Peyer's patch (tissue), 4 donors: ENCODE measurements at regions not wholly inside any gene's neighbourhood (a gene's known extent, or its start where the extent isn't known, plus 50 kb on each side); places are given as distances from the start of the nearest gene placed in this dataset.

Source experiments
- DNase-seq, 3 donors: peaks; one replicate each; pipeline ENCODE4 v3.0.0-alpha.2; 2017 to 2019
- H3K27ac ChIP-seq, 4 donors: fragments of 200-600 bp; sonication (generic); one replicate each; pipeline ENCODE4 v1.5.1; 2016 to 2019
- H3K27me3 ChIP-seq, 2 donors: fragments of 200-600 bp; sonication (generic); one replicate each; pipeline ENCODE4 v1.5.1; 2019
- H3K36me3 ChIP-seq, 3 donors: fragments of 200-600 bp; sonication (generic); one replicate each; pipeline ENCODE4 v1.5.1; 2016 to 2019
- H3K4me1 ChIP-seq, 4 donors: fragments of 200-600 bp; sonication (generic); one replicate each; pipeline ENCODE4 v1.5.1; 2016 to 2019
- H3K4me3 ChIP-seq, 4 donors: fragments of 200-600 bp; sonication (generic); 1 replicate in 3 of 4; 2 replicates in 1 of 4; pipeline ENCODE4 v1.5.1; 2016 to 2019; ENCODE audit warnings: mild to moderate bottlenecking in 1 of 4
- H3K9me3 ChIP-seq, 4 donors: fragments of 200-600 bp; sonication (generic); one replicate each; pipeline ENCODE4 v1.5.1; 2016 to 2019; ENCODE audit warnings: mild to moderate bottlenecking in 1 of 4
- CTCF ChIP-seq, 6 experiments: fragments of 450-650 bp in 4 of 6; fragments of 200-600 bp in 2 of 6; sonication (generic) in 1 of 6; IDR thresholded peaks; one replicate each; pipeline ENCODE4 v1.5.1; 2017 to 2019; ENCODE audit warnings: antibody characterized with exemption in 6 of 6, mild to moderate bottlenecking in 3 of 6, moderate library complexity in 1 of 6
- POLR2A ChIP-seq, 2 donors: fragments of 450-650 bp; IDR thresholded peaks; one replicate each; pipeline ENCODE4 v1.5.1; 2017; ENCODE audit warnings: antibody characterized with exemption in 2 of 2, mild to moderate bottlenecking in 2 of 2, moderate library complexity in 2 of 2

GRCh38 chr11:45538363-45538762 lies 127.1 kb downstream of the CHST1 start:
- Histone ChIP-seq H3K36me3 (no peaks in the 10 kb centered on the region), H3K27ac (no peak overlapping the region), H3K27me3 (no peaks in the 10 kb centered on the region), H3K9me3 (no peaks in the 10 kb centered on the region), H3K4me3 (no peak overlapping the region), H3K4me1 (no peaks in the 10 kb centered on the region)
- TF ChIP-seq POLR2A (IDR thresholded peaks at IDR 0.05) (no peak), CTCF (IDR thresholded peaks at IDR 0.05) (no peak)
- no peak for DNase-seq

GRCh38 chr11:45537614-45538013 lies 127.8 kb downstream of the CHST1 start:
- Histone ChIP-seq H3K4me3 (no peak overlapping the region), H3K9me3 (no peaks in the 10 kb centered on the region), H3K27ac (no peak overlapping the region), H3K4me1 (no peaks in the 10 kb centered on the region), H3K27me3 (no peaks in the 10 kb centered on the region), H3K36me3 (no peaks in the 10 kb centered on the region)
- TF ChIP-seq POLR2A (IDR thresholded peaks at IDR 0.05) (no peak), CTCF (IDR thresholded peaks at IDR 0.05) (no peak)
- DNase-seq = no peak

GRCh38 chr11:45535033-45535432 lies 130.4 kb downstream of the CHST1 start:
- no peaks in the 10 kb centered on the region for H3K27me3 ChIP-seq
- no peak overlapping the region for H3K4me3 ChIP-seq
- DNase-seq = no peak
- TF ChIP-seq CTCF (IDR thresholded peaks at IDR 0.05) (no peak), POLR2A (IDR thresholded peaks at IDR 0.05) (no peak)
- H3K4me1 ChIP-seq = no peaks in the 10 kb centered on the region
- no peaks in the 10 kb centered on the region for H3K9me3 ChIP-seq
- no peaks in the 10 kb centered on the region for H3K36me3 ChIP-seq
- H3K27ac ChIP-seq = no peak overlapping the region

GRCh38 chr11:45534132-45534531 lies 131.3 kb downstream of the CHST1 start:
- H3K27me3 ChIP-seq = no peaks in the 10 kb centered on the region
- H3K36me3 ChIP-seq = no peaks in the 10 kb centered on the region
- no peak for DNase-seq
- no peak overlapping the region for H3K4me3 ChIP-seq
- no peak overlapping the region for H3K27ac ChIP-seq
- H3K4me1 ChIP-seq = no peaks in the 10 kb centered on the region
- H3K9me3 ChIP-seq = no peaks in the 10 kb centered on the region
- TF ChIP-seq POLR2A (IDR thresholded peaks at IDR 0.05) = no peak
- TF ChIP-seq CTCF (IDR thresholded peaks at IDR 0.05) = no peak

- H3K27ac ChIP-seq = no peak overlapping the region
- H3K4me3 ChIP-seq = no peak overlapping the region
- no peaks in the 10 kb centered on the region for H3K27me3 ChIP-seq
- H3K36me3 ChIP-seq = no peaks in the 10 kb centered on the region
- no peaks in the 10 kb centered on the region for H3K9me3 ChIP-seq
- no peak for DNase-seq
- no peaks in the 10 kb centered on the region for H3K4me1 ChIP-seq
- TF ChIP-seq POLR2A (IDR thresholded peaks at IDR 0.05) = no peak
- no peak for TF ChIP-seq CTCF (IDR thresholded peaks at IDR 0.05)
Observed at GRCh38 chr11:45532546-45532945, 132.9 kb downstream of the CHST1 start.

- TF ChIP-seq POLR2A (IDR thresholded peaks at IDR 0.05) (no peak), CTCF (IDR thresholded peaks at IDR 0.05) (no peak)
Observed at GRCh38 chr11:45530776-45531175, 134.6 kb downstream of the CHST1 start.

More at GRCh38 chr11:45530776-45531175, 134.6 kb downstream of the CHST1 start:
- no peak for DNase-seq
- H3K27ac ChIP-seq = no peak overlapping the region
- H3K36me3 ChIP-seq = no peaks in the 10 kb centered on the region
- no peak overlapping the region for H3K4me3 ChIP-seq
- no peaks in the 10 kb centered on the region for H3K9me3 ChIP-seq
- no peaks in the 10 kb centered on the region for H3K4me1 ChIP-seq
- H3K27me3 ChIP-seq = no peaks in the 10 kb centered on the region
